IMR-90 (cell line): ENCODE measurements at regions not wholly inside any gene's neighbourhood (a gene's known extent, or its start where the extent isn't known, plus 50 kb on each side); places are given as distances from the start of the nearest gene placed in this dataset.

ENCODE experiments used
- ATAC-seq: fragments of 200-7000 bp; cut with Tn5 transposase; 2 replicates; pipeline ENCODE4 v1.9.1; 2020; ENCODE audit warnings: low read depth, mild to moderate bottlenecking, moderate library complexity
- BruUV-seq: library from RNA; stranded (reverse); fragments of 400-500 nt; replicated peaks from 2 replicates; lab custom pipeline; 2021; lab: Mats Ljungman, UMichigan
- CTCF ChIA-PET: fragments of 300-600 bp; formaldehyde crosslinking; extraction: SDS; loops from one replicate; lab custom pipeline; 2021; ENCODE audit warnings: antibody characterized with exemption; lab: Yijun Ruan, JAX
- POLR2A ChIA-PET: fragments of 300-600 bp; sonication (Branson Sonifier 250); formaldehyde crosslinking; loops from one replicate; lab custom pipeline; 2022; ENCODE audit warnings: antibody characterized with exemption; ENCODE audit not compliant: unreplicated experiment; lab: Charles Lee
- DNase-seq: peaks from one replicate; pipeline ENCODE4 v3.0.0; 2013
- H2AFZ ChIP-seq: replicated peaks from 2 replicates; pipeline ENCODE3; 2013; ENCODE audit warnings: low read length, mild to moderate bottlenecking; ENCODE audit not compliant: poor library complexity
- H2AK5ac ChIP-seq: 2 replicates; pipeline ENCODE4 v1.6.1; 2013; ENCODE audit warnings: low read depth, low read length, inconsistent platforms
- H2AK9ac ChIP-seq: replicated peaks from 2 replicates; pipeline ENCODE3; 2013; ENCODE audit warnings: mild to moderate bottlenecking, low read depth, low read length, moderate library complexity; ENCODE audit not compliant: poor library complexity
- H2BK120ac ChIP-seq: 2 replicates; pipeline ENCODE4 v1.6.1; 2013; ENCODE audit warnings: low read depth, low read length, inconsistent platforms
- H2BK15ac ChIP-seq: 3 replicates; pipeline ENCODE4 v1.6.1; 2013; ENCODE audit warnings: low read depth, low read length, inconsistent platforms
- H2BK20ac ChIP-seq: 2 replicates; pipeline ENCODE4 v1.6.1; 2013; ENCODE audit warnings: low read depth, mild to moderate bottlenecking, inconsistent platforms, low read length, moderate library complexity
- H2BK5ac ChIP-seq: 2 replicates; pipeline ENCODE4 v1.6.1; 2013; ENCODE audit warnings: mild to moderate bottlenecking, low read depth, low read length, inconsistent platforms; ENCODE audit not compliant: poor library complexity, severe bottlenecking
- H3K14ac ChIP-seq: replicated peaks from 2 replicates; pipeline ENCODE4 v1.6.1; 2013; ENCODE audit warnings: low read depth, low read length, inconsistent platforms
- H3K18ac ChIP-seq: 2 replicates; pipeline ENCODE4 v1.6.1; 2013; ENCODE audit warnings: low read depth, low read length, control low read depth
- H3K23ac ChIP-seq: 2 replicates; pipeline ENCODE4 v1.6.1; 2013; ENCODE audit warnings: low read depth, low read length, inconsistent platforms
- H3K27ac ChIP-seq: 2 replicates; pipeline ENCODE4 v1.5.1; 2013; ENCODE audit warnings: mild to moderate bottlenecking, control low read depth, low read length; ENCODE audit not compliant: insufficient read depth
- H3K27me3 ChIP-seq: 2 replicates; pipeline ENCODE4 v1.6.1; 2013; ENCODE audit warnings: low read length; ENCODE audit not compliant: control insufficient read depth, insufficient read depth
- H3K36me3 ChIP-seq: 2 replicates; pipeline ENCODE4 v1.6.1; 2013; ENCODE audit warnings: low read length, mixed read lengths; ENCODE audit not compliant: control insufficient read depth, insufficient read depth
- H3K4ac ChIP-seq: 2 replicates; pipeline ENCODE4 v1.6.1; 2013; ENCODE audit warnings: low read depth, low read length, inconsistent platforms
- H3K4me1 ChIP-seq: 2 replicates; pipeline ENCODE4 v1.6.1; 2013; ENCODE audit warnings: low read length, mixed read lengths; ENCODE audit not compliant: control insufficient read depth, insufficient read depth
- H3K4me2 ChIP-seq: 2 replicates; pipeline ENCODE4 v1.6.1; 2013; ENCODE audit warnings: low read depth, mild to moderate bottlenecking, control low read depth, low read length, moderate library complexity
- H3K4me3 ChIP-seq: 2 replicates; pipeline ENCODE4 v1.5.1; 2013; ENCODE audit warnings: low read depth, mild to moderate bottlenecking, control low read depth, low read length, moderate library complexity; ENCODE audit not compliant: insufficient read depth
- H3K56ac ChIP-seq: 2 replicates; pipeline ENCODE4 v1.6.1; 2013; ENCODE audit warnings: low read length, inconsistent platforms; ENCODE audit not compliant: insufficient read depth; ENCODE audit errors: extremely low read depth
- H3K79me1 ChIP-seq, 2 experiments: 2 replicates each; pipeline ENCODE4 v1.6.1; 2013; ENCODE audit warnings: low read length in 2 of 2, inconsistent platforms in 1 of 2, low read depth in 1 of 2
- H3K9ac ChIP-seq: 2 replicates; pipeline ENCODE4 v1.6.1; 2013; ENCODE audit warnings: low read depth, low read length, control low read depth
- H3K9me1 ChIP-seq: 2 replicates; pipeline ENCODE4 v1.6.1; 2013; ENCODE audit warnings: low read length, inconsistent platforms; ENCODE audit not compliant: insufficient read depth
- H3K9me3 ChIP-seq: 2 replicates; pipeline ENCODE4 v1.6.1; 2013; ENCODE audit warnings: low read length; ENCODE audit not compliant: control insufficient read depth, insufficient read depth
- H4K20me1 ChIP-seq: 2 replicates; pipeline ENCODE4 v1.6.1; 2013; ENCODE audit warnings: low read length, inconsistent platforms; ENCODE audit not compliant: insufficient read depth
- H4K5ac ChIP-seq: 2 replicates; pipeline ENCODE4 v1.6.1; 2013; ENCODE audit warnings: mild to moderate bottlenecking, low read depth, low read length, control low read depth
- H4K8ac ChIP-seq, 2 experiments: 2 replicates each; pipeline ENCODE4 v1.6.1; 2013; ENCODE audit warnings: low read depth in 2 of 2, low read length in 2 of 2, control low read depth in 1 of 2, inconsistent platforms in 1 of 2
- H4K91ac ChIP-seq: 2 replicates; pipeline ENCODE4 v1.6.1; 2013; ENCODE audit warnings: low read depth, low read length, inconsistent platforms; ENCODE audit not compliant: insufficient read depth
- BHLHE40 ChIP-seq: fragments of 150-350 bp; IDR thresholded peaks from 2 replicates; pipeline ENCODE4 v1.6.1; 2016; ENCODE audit warnings: mild to moderate bottlenecking, low read depth, low read length
- MAZ ChIP-seq: IDR thresholded peaks from 2 replicates; pipeline ENCODE4 v1.6.1; 2012; ENCODE audit warnings: low read depth, mild to moderate bottlenecking, low read length, improper control_type of control experiment, moderate library complexity, borderline replicate concordance
- MXI1 ChIP-seq: IDR thresholded peaks from 2 replicates; pipeline ENCODE4 v1.6.1; 2012; ENCODE audit warnings: low read depth, mild to moderate bottlenecking, low read length, moderate library complexity, borderline replicate concordance
- RAD21 ChIP-seq: IDR thresholded peaks from 2 replicates; pipeline ENCODE4 v1.6.1; 2012; ENCODE audit warnings: low read length, improper control_type of control experiment
- RCOR1 ChIP-seq: IDR thresholded peaks from 2 replicates; pipeline ENCODE4 v1.6.1; 2012; ENCODE audit warnings: mild to moderate bottlenecking, low read length, improper control_type of control experiment; ENCODE audit not compliant: insufficient replicate concordance
- SMC3 ChIP-seq: fragments of 150-350 bp; IDR thresholded peaks from 2 replicates; pipeline ENCODE4 v1.6.1; 2016; ENCODE audit warnings: low read depth, mild to moderate bottlenecking, antibody characterized with exemption, low read length, moderate library complexity
- WGBS, 2 experiments: methylation state at CpG; one replicate each; pipeline versions ENCODE4 v1.1.5 to v1.1.7; 2013; ENCODE audit warnings: missing lambda C conversion rate in 2 of 2; ENCODE audit not compliant: insufficient read length in 1 of 2; ENCODE audit errors: extremely low coverage in 2 of 2; 5-methylcytosine and 5-hydroxymethylcytosine counted together
- dilution Hi-C: fragments of 300-500 bp; cut with HindIII; formaldehyde crosslinking; loops from one replicate; pipeline ENCODE4 v1.14.3; 2018; ENCODE audit warnings: low sequenced_read_pairs; ENCODE audit not compliant: unreplicated experiment
- in situ Hi-C: fragments of 300-500 bp; cut with MboI; formaldehyde crosslinking; loops from 3 replicates; pipeline ENCODE4 v1.14.3; 2019; ENCODE audit warnings: low sequenced_read_pairs, inconsistent platforms, mixed read lengths
- intact Hi-C: fragments of 100-400 bp; cut with micrococcal nuclease; formaldehyde crosslinking; loops from 2 replicates; pipeline ENCODE4 v1.10.0; 2022
- TF ChIP-seq, protein P1 (sequence below): fragments of 150-350 bp; IDR thresholded peaks from 2 replicates; pipeline ENCODE4 v1.6.1; 2016; ENCODE audit warnings: low read depth, mild to moderate bottlenecking, low read length, moderate library complexity, borderline replicate concordance

DNA sequence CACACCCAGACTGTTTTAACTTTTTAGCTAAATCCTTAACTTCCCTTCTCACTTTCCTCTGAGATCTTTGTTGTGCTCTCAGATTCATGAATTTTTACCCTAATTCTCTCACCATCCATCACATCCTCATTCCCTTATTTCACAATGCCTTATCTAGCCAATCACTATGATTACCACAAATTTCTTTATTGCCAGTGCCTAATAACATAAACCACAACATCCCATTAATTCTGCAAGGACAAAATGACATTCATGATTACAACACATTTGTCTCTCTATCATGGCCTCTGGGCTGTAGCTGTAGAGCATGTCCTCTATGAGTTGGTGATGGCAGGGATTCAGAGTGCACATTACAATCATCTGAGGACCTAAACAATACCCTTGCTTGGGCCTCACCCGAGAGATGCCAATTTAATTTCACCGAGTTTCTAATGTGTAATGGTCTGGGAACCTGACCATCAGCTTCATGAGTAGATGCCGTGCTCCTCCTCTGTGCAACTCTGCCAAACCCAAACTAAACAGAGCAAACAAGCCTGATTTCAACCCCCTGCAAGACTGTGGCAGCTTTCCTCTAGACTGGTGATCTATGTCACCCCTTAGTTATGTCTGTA is 99.3 kb downstream of the SPTSSA start:
- no peak overlapping the region for H4K91ac ChIP-seq
- H3K4me2 ChIP-seq = no peak overlapping the region
- H2AK5ac ChIP-seq = no peak overlapping the region
- no peak overlapping the region for H3K4me3 ChIP-seq
- H2BK20ac ChIP-seq = no peak overlapping the region
- no peaks in the 10 kb centered on the region for H3K27me3 ChIP-seq
- POLR2A ChIA-PET = no interaction called here
- no peaks in the 10 kb centered on the region for H4K20me1 ChIP-seq
- in situ Hi-C loops (no loop called here), intact Hi-C loops (loop anchor here (10.0 kb wide), 1 partner anchor 132 kb away; no protein-coding TSS in a partner anchor), dilution Hi-C loops (no loop called here)
- H3K23ac ChIP-seq = no peak overlapping the region
- H3K4ac ChIP-seq = no peak overlapping the region
- no peaks in the 10 kb centered on the region for H3K36me3 ChIP-seq
- H2AK9ac ChIP-seq = no peak overlapping the region
- no peak overlapping the region for H2AFZ ChIP-seq
- H3K79me1 ChIP-seq = no peaks in the 10 kb centered on the region
- CTCF ChIA-PET = interaction anchor here (1.4 kb wide), 1 partner anchor 39 kb away, joined by 4 read pairs; no protein-coding TSS in a partner anchor
- 92% methylated on average over 2 of the region's 3 CpGs; no CpG with 5 or more reads in 1 of the 2 experiments for WGBS, 2 experiments
- H3K9ac ChIP-seq = no peak overlapping the region
- no peak overlapping the region for H3K27ac ChIP-seq
- H2BK120ac ChIP-seq = no peak overlapping the region
- ATAC-seq = no peak
- no TSS peak for BruUV-seq
- H4K5ac ChIP-seq = no peak overlapping the region
- no peaks in the 10 kb centered on the region for H3K9me3 ChIP-seq
- H3K56ac ChIP-seq = no peak overlapping the region
- no peak overlapping the region for H3K18ac ChIP-seq
- H4K8ac ChIP-seq = no peak overlapping the region
- no peaks in the 10 kb centered on the region for H3K9me1 ChIP-seq
- TF ChIP-seq, protein P1, sequence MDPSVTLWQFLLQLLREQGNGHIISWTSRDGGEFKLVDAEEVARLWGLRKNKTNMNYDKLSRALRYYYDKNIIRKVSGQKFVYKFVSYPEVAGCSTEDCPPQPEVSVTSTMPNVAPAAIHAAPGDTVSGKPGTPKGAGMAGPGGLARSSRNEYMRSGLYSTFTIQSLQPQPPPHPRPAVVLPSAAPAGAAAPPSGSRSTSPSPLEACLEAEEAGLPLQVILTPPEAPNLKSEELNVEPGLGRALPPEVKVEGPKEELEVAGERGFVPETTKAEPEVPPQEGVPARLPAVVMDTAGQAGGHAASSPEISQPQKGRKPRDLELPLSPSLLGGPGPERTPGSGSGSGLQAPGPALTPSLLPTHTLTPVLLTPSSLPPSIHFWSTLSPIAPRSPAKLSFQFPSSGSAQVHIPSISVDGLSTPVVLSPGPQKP = no peak
- TF ChIP-seq BHLHE40 = no peak
- TF ChIP-seq MAZ = no peak
- no peak for TF ChIP-seq RCOR1
- TF ChIP-seq SMC3 = no peak
- TF ChIP-seq RAD21 = no peak
- TF ChIP-seq MXI1 = no peak
- DNase-seq = no peak
- H3K14ac ChIP-seq = no peak overlapping the region
- H2BK15ac ChIP-seq = no peak overlapping the region
- H2BK5ac ChIP-seq = no peak overlapping the region
- H3K4me1 ChIP-seq = peaks cover 2% of the 10 kb centered on the region; the same call in 1 of the 2 replicates
